ENCODE measurements at regions not wholly inside any gene's neighbourhood (a gene's known extent, or its start where the extent isn't known, plus 50 kb on each side); places are given as distances from the start of the nearest gene placed in this dataset.
"Not testable (repeated sequence)": the region's sequence is repeated elsewhere in the genome, so short reads cannot be mapped to it uniquely, and the experiment has no call there.

- in situ Hi-C loops (cut with HindIII; ENCODE audit: low sequenced_read_pairs), result no loop called here
These were observed 1388.5 kb downstream of the ADGRL3 start for GRCh38 chr4:62588671-62589070.

GRCh38 chr4:62571494-62571893 lies 1371.4 kb downstream of the ADGRL3 start:
- in situ Hi-C loops (cut with HindIII; ENCODE audit: low sequenced_read_pairs), result no loop called here

- in situ Hi-C loops (cut with HindIII; ENCODE audit: low sequenced_read_pairs), result no loop called here
These were observed 1360.7 kb downstream of the ADGRL3 start for GRCh38 chr4:62560858-62561257.

GRCh38 chr4:62550121-62550520 lies 1350.0 kb downstream of the ADGRL3 start:
- in situ Hi-C loops (cut with HindIII; ENCODE audit: low sequenced_read_pairs), result no loop called here

GRCh38 chr4:62549601-62550000 lies 1349.5 kb downstream of the ADGRL3 start:
- in situ Hi-C loops (cut with HindIII; ENCODE audit: low sequenced_read_pairs), result no loop called here

- in situ Hi-C loops (cut with HindIII; ENCODE audit: low sequenced_read_pairs), result no loop called here
These were observed 1348.6 kb downstream of the ADGRL3 start for GRCh38 chr4:62548765-62549164.

- in situ Hi-C loops (cut with HindIII; ENCODE audit: low sequenced_read_pairs), result no loop called here
These were observed 1348.0 kb downstream of the ADGRL3 start for GRCh38 chr4:62548108-62548524.

- in situ Hi-C loops (cut with HindIII; ENCODE audit: low sequenced_read_pairs), result no loop called here
These were observed 1344.3 kb downstream of the ADGRL3 start for GRCh38 chr4:62544428-62544827.

- in situ Hi-C loops (cut with HindIII; ENCODE audit: low sequenced_read_pairs), result no loop called here
These were observed 1342.9 kb downstream of the ADGRL3 start for GRCh38 chr4:62543002-62543401.

- in situ Hi-C loops (cut with HindIII; ENCODE audit: low sequenced_read_pairs), result no loop called here
These were observed 1333.4 kb downstream of the ADGRL3 start for GRCh38 chr4:62533573-62533972.

GRCh38 chr4:62531731-62532130 lies 1331.6 kb downstream of the ADGRL3 start:
- in situ Hi-C loops (cut with HindIII; ENCODE audit: low sequenced_read_pairs), result no loop called here

GRCh38 chr4:62531264-62531663 lies 1331.1 kb downstream of the ADGRL3 start:
- in situ Hi-C loops (cut with HindIII; ENCODE audit: low sequenced_read_pairs), result no loop called here

- in situ Hi-C loops (cut with HindIII; ENCODE audit: low sequenced_read_pairs), result no loop called here
These were observed 1328.7 kb downstream of the ADGRL3 start for GRCh38 chr4:62528874-62529273.

GRCh38 chr4:62526671-62527070 lies 1326.5 kb downstream of the ADGRL3 start:
- in situ Hi-C loops (cut with HindIII; ENCODE audit: low sequenced_read_pairs), result no loop called here

- in situ Hi-C loops (cut with HindIII; ENCODE audit: low sequenced_read_pairs), result no loop called here
These were observed 1323.1 kb downstream of the ADGRL3 start for GRCh38 chr4:62523256-62523655.

- in situ Hi-C loops (cut with HindIII; ENCODE audit: low sequenced_read_pairs), result no loop called here
These were observed 1322.1 kb downstream of the ADGRL3 start for GRCh38 chr4:62522273-62522672.

GRCh38 chr4:62517716-62518115 lies 1317.6 kb downstream of the ADGRL3 start:
- in situ Hi-C loops (cut with HindIII; ENCODE audit: low sequenced_read_pairs), result no loop called here

GRCh38 chr4:62513306-62513705 lies 1313.2 kb downstream of the ADGRL3 start:
- in situ Hi-C loops (cut with HindIII; ENCODE audit: low sequenced_read_pairs), result no loop called here

GRCh38 chr4:62512271-62512670 lies 1312.1 kb downstream of the ADGRL3 start:
- in situ Hi-C loops (cut with HindIII; ENCODE audit: low sequenced_read_pairs), result no loop called here

- in situ Hi-C loops (cut with HindIII; ENCODE audit: low sequenced_read_pairs), result no loop called here
These were observed 1310.1 kb downstream of the ADGRL3 start for GRCh38 chr4:62510228-62510627.

- in situ Hi-C loops (cut with HindIII; ENCODE audit: low sequenced_read_pairs), result no loop called here
These were observed 1300.2 kb downstream of the ADGRL3 start for GRCh38 chr4:62500296-62500695.

- in situ Hi-C loops (cut with HindIII; ENCODE audit: low sequenced_read_pairs), result no loop called here
These were observed 1294.9 kb downstream of the ADGRL3 start for GRCh38 chr4:62495032-62495431.

- in situ Hi-C loops (cut with HindIII; ENCODE audit: low sequenced_read_pairs), result not testable (repeated sequence)
These were observed 1291.6 kb downstream of the ADGRL3 start for GRCh38 chr4:62491756-62492155.

GRCh38 chr4:62490635-62491034 lies 1290.5 kb downstream of the ADGRL3 start:
- in situ Hi-C loops (cut with HindIII; ENCODE audit: low sequenced_read_pairs), result no loop called here

Measured in endothelial cell of hepatic sinusoid (primary cell).